K562 (cell line): ENCODE measurements at regions not wholly inside any gene's neighbourhood (a gene's known extent, or its start where the extent isn't known, plus 50 kb on each side); places are given as distances from the start of the nearest gene placed in this dataset.

Experiments used
- CBFA2T3 ChIP-seq: fragments of 450-650 bp; IDR thresholded peaks from 2 replicates; pipeline ENCODE4 v1.6.1; 2017
- CREM ChIP-seq: IDR thresholded peaks from 2 replicates; pipeline ENCODE4 v1.6.1; 2014; ENCODE audit warnings: antibody characterized with exemption, low read depth
- CTBP1 ChIP-seq: fragments of 450-650 bp; IDR thresholded peaks from 2 replicates; pipeline ENCODE4 v1.6.1; 2016; ENCODE audit warnings: borderline replicate concordance
- FOXJ3 ChIP-seq: sonication (generic); formaldehyde crosslinking; IDR thresholded peaks from 2 replicates; pipeline ENCODE4 v1.4.0; 2020; ENCODE audit warnings: mild to moderate bottlenecking, missing genetic modification reagents
- KLF16 ChIP-seq: IDR thresholded peaks from 2 replicates; pipeline ENCODE4 v1.6.1; 2016; ENCODE audit warnings: antibody characterized with exemption
- MYNN ChIP-seq, 2 experiments: sonication (generic); formaldehyde crosslinking in 1 of 2; IDR thresholded peaks; 2 replicates each; pipeline versions ENCODE4 v1.5.0 to v1.6.1; 2016 to 2020; ENCODE audit warnings: antibody characterized with exemption in 1 of 2, missing genetic modification reagents in 1 of 2
- NR2F6 ChIP-seq: fragments of 450-650 bp; formaldehyde crosslinking; IDR thresholded peaks from 2 replicates; pipeline ENCODE4 v1.4.0; 2020; ENCODE audit warnings: mild to moderate bottlenecking
- NUFIP1 ChIP-seq: fragments of 450-650 bp; IDR thresholded peaks from 2 replicates; pipeline ENCODE4 v1.6.1; 2018; ENCODE audit not compliant: partially characterized antibody
- RCOR1 ChIP-seq, 2 experiments: IDR thresholded peaks; 2 replicates each; pipeline ENCODE4 v1.6.1; 2012; ENCODE audit warnings: low read depth in 2 of 2, low read length in 2 of 2, borderline replicate concordance in 1 of 2, improper control_type of control experiment in 1 of 2
- SAP30 ChIP-seq: fragments of 200-600 bp; sonication (generic); IDR thresholded peaks from 2 replicates; pipeline ENCODE4 v1.6.1; 2012; ENCODE audit warnings: borderline replicate concordance, low read depth, mild to moderate bottlenecking, moderate library complexity, low read length, control low read depth, inconsistent platforms; ENCODE audit not compliant: insufficient read depth, poor library complexity, severe bottlenecking
- SIN3A ChIP-seq, 2 experiments: fragments of 150-350 bp in 1 of 2; IDR thresholded peaks; 2 replicates each; pipeline ENCODE4 v1.6.1; 2011 to 2016; ENCODE audit warnings: borderline replicate concordance in 2 of 2, low read depth in 2 of 2, low read length in 2 of 2, mild to moderate bottlenecking in 2 of 2, moderate library complexity in 2 of 2; ENCODE audit not compliant: control insufficient read depth in 1 of 2
- TAF9B ChIP-seq: fragments of 450-650 bp; IDR thresholded peaks from 2 replicates; pipeline ENCODE4 v1.6.1; 2018; ENCODE audit warnings: mild to moderate bottlenecking; ENCODE audit not compliant: partially characterized antibody
- ZBTB8A ChIP-seq: fragments of 450-650 bp; IDR thresholded peaks from 2 replicates; pipeline ENCODE4 v1.6.1; 2018; ENCODE audit warnings: mild to moderate bottlenecking, moderate library complexity; ENCODE audit not compliant: partially characterized antibody
- ZNF134 ChIP-seq: fragments of 250-450 bp; sonication (Bioruptor Pico); conservative IDR thresholded peaks from 2 replicates; pipeline ENCODE4 v1.4.0; 2020
- ZNF696 ChIP-seq: fragments of 250-450 bp; sonication (Bioruptor Pico); conservative IDR thresholded peaks from 2 replicates; pipeline ENCODE4 v1.4.0; 2020; ENCODE audit warnings: mild to moderate bottlenecking, moderate library complexity
- TF ChIP-seq, protein P1 (sequence below): fragments of 250-450 bp; sonication (Bioruptor Pico); IDR thresholded peaks from 2 replicates; pipeline ENCODE4 v1.8.0; 2021; ENCODE audit warnings: borderline replicate concordance, mild to moderate bottlenecking, moderate library complexity; ENCODE audit not compliant: poor library complexity, severe bottlenecking
- TF ChIP-seq, protein P2 (sequence below): fragments of 250-450 bp; sonication (Bioruptor Pico); IDR thresholded peaks from 2 replicates; pipeline ENCODE4 v1.8.0; 2022; ENCODE audit warnings: inconsistent platforms, mild to moderate bottlenecking, moderate library complexity, borderline replicate concordance
- TF ChIP-seq, protein P3 (sequence below): fragments of 450-650 bp; formaldehyde crosslinking; IDR thresholded peaks from 2 replicates; pipeline ENCODE4 v1.4.0; 2020; ENCODE audit warnings: mild to moderate bottlenecking, moderate library complexity
- TF ChIP-seq, protein P4 (sequence below): fragments of 250-450 bp; sonication (Bioruptor Pico); IDR thresholded peaks from 2 replicates; pipeline ENCODE4 v1.4.0; 2020; ENCODE audit warnings: borderline replicate concordance
- TF ChIP-seq, protein P5 (sequence below): fragments of 200-800 bp; sonication (Bioruptor generic); IDR thresholded peaks from 2 replicates; pipeline ENCODE4 v1.6.1; 2017; ENCODE audit warnings: missing genetic modification characterization, missing compliant biosample characterization

DNA sequence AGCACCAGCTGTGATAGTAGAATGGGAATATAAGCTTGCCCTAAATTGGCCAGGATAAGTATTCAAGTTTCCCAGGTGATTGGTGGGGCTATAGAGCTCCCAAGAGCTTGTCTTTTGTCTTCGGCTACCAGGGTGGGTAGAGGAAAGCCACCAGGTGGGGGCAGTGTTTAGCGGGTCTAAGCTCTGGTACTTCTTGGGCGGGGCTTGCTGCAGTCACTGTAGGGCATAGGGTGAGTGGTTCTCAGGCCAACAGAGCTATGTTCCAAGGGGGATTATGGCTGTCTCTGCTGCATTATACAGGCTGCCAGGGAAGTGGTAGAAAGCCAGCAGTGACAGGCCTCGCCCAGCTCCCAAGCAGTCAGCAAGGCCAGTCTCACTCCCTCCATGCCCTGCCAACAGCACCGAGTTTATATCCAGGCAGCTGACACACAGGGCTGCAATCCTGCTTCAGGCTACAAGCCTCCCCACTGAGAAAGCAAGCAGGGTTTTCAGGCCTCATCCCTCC, 110.7 kb downstream of the ZNF467 start (continued):
- TF ChIP-seq KLF16 (peak; percentile 54; the same call in 1 of the 2 replicates), CTBP1 (peak; percentile 27; the same call in 1 of the 2 replicates), RCOR1 (IDR thresholded peaks at IDR 0.05; ENCODE audit: borderline replicate concordance in 1 of 2, low read depth in 2 of 2, low read length in 2 of 2) (peak in 1 of 2 experiments; percentile 36; a peak in 1 of 4 replicates), ZBTB8A (no peak), CREM (0 out of 2 replicates have a peak, but pooled peaks have one; percentile 30), FOXJ3 (CRISPR knock-in tag) (no peak), CBFA2T3 (no peak), MYNN (IDR thresholded peaks at IDR 0.05) (peak; percentile 62; the same call in 1 of the 2 replicates), MYNN (CRISPR knock-in tag; IDR thresholded peaks at IDR 0.05) (no peak), SAP30 (no peak), ZNF134 (CRISPR knock-in tag) (no peak), NUFIP1 (peak; percentile 20), SIN3A (IDR thresholded peaks at IDR 0.05; ENCODE audit: borderline replicate concordance in 2 of 2, control insufficient read depth in 1 of 2, low read depth in 2 of 2, low read length in 2 of 2) (no peak), ZNF696 (CRISPR knock-in tag) (no peak), NR2F6 (CRISPR knock-in tag) (no peak), TAF9B (no peak)
- TF ChIP-seq, protein P1, sequence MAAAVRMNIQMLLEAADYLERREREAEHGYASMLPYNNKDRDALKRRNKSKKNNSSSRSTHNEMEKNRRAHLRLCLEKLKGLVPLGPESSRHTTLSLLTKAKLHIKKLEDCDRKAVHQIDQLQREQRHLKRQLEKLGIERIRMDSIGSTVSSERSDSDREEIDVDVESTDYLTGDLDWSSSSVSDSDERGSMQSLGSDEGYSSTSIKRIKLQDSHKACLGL, result no peak
- TF ChIP-seq, protein P2, sequence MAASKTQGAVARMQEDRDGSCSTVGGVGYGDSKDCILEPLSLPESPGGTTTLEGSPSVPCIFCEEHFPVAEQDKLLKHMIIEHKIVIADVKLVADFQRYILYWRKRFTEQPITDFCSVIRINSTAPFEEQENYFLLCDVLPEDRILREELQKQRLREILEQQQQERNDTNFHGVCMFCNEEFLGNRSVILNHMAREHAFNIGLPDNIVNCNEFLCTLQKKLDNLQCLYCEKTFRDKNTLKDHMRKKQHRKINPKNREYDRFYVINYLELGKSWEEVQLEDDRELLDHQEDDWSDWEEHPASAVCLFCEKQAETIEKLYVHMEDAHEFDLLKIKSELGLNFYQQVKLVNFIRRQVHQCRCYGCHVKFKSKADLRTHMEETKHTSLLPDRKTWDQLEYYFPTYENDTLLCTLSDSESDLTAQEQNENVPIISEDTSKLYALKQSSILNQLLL (CRISPR knock-in tag), result no peak
- TF ChIP-seq, protein P3, sequence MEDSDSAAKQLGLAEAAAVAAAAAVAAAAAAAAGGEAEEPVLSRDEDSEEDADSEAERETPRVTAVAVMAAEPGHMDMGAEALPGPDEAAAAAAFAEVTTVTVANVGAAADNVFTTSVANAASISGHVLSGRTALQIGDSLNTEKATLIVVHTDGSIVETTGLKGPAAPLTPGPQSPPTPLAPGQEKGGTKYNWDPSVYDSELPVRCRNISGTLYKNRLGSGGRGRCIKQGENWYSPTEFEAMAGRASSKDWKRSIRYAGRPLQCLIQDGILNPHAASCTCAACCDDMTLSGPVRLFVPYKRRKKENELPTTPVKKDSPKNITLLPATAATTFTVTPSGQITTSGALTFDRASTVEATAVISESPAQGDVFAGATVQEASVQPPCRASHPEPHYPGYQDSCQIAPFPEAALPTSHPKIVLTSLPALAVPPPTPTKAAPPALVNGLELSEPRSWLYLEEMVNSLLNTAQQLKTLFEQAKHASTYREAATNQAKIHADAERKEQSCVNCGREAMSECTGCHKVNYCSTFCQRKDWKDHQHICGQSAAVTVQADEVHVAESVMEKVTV, result peak; percentile 82
- TF ChIP-seq, protein P4, sequence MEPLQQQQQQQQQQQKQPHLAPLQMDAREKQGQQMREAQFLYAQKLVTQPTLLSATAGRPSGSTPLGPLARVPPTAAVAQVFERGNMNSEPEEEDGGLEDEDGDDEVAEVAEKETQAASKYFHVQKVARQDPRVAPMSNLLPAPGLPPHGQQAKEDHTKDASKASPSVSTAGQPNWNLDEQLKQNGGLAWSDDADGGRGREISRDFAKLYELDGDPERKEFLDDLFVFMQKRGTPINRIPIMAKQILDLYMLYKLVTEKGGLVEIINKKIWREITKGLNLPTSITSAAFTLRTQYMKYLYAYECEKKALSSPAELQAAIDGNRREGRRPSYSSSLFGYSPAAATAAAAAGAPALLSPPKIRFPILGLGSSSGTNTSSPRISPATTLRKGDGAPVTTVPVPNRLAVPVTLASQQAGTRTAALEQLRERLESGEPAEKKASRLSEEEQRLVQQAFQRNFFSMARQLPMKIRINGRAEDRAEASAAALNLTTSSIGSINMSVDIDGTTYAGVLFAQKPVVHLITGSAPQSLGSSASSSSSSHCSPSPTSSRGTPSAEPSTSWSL, result no peak
- TF ChIP-seq, protein P5, sequence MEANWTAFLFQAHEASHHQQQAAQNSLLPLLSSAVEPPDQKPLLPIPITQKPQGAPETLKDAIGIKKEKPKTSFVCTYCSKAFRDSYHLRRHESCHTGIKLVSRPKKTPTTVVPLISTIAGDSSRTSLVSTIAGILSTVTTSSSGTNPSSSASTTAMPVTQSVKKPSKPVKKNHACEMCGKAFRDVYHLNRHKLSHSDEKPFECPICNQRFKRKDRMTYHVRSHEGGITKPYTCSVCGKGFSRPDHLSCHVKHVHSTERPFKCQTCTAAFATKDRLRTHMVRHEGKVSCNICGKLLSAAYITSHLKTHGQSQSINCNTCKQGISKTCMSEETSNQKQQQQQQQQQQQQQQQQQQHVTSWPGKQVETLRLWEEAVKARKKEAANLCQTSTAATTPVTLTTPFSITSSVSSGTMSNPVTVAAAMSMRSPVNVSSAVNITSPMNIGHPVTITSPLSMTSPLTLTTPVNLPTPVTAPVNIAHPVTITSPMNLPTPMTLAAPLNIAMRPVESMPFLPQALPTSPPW, result peak; percentile 41; the same call in 1 of the 2 replicates
